T-helper 2 cell treated with Interferon-gamma antibody and Interleukin-4, amounts not matched to agents 5 μg/mL and 100 μg/mL, for 36 hours (primary cell): ENCODE measurements at regions not wholly inside any gene's neighbourhood (a gene's known extent, or its start where the extent isn't known, plus 50 kb on each side); places are given as distances from the start of the nearest gene placed in this dataset.

Experiments
- DNase-seq: peaks from one replicate; pipeline ENCODE4 v3.0.0; 2021; ENCODE audit warnings: low spot score
- H3K27ac Mint-ChIP-seq: one replicate; pipeline ENCODE4 v1.8.0; 2021; ENCODE audit warnings: mild to moderate bottlenecking, mixed read lengths
- H3K27me3 Mint-ChIP-seq: one replicate; pipeline ENCODE4 v1.8.0; 2021; ENCODE audit warnings: low read depth, mixed read lengths
- H3K36me3 Mint-ChIP-seq: one replicate; pipeline ENCODE4 v1.8.0; 2021; ENCODE audit warnings: low read depth, mixed read lengths
- H3K4me1 Mint-ChIP-seq: one replicate; pipeline ENCODE4 v1.8.0; 2021; ENCODE audit warnings: low read depth, mixed read lengths
- H3K4me3 Mint-ChIP-seq: one replicate; pipeline ENCODE4 v1.8.0; 2022; ENCODE audit warnings: mild to moderate bottlenecking, moderate library complexity, mixed read lengths
- H3K9me3 Mint-ChIP-seq: one replicate; pipeline ENCODE4 v1.8.0; 2021; ENCODE audit warnings: mixed read lengths

DNA sequence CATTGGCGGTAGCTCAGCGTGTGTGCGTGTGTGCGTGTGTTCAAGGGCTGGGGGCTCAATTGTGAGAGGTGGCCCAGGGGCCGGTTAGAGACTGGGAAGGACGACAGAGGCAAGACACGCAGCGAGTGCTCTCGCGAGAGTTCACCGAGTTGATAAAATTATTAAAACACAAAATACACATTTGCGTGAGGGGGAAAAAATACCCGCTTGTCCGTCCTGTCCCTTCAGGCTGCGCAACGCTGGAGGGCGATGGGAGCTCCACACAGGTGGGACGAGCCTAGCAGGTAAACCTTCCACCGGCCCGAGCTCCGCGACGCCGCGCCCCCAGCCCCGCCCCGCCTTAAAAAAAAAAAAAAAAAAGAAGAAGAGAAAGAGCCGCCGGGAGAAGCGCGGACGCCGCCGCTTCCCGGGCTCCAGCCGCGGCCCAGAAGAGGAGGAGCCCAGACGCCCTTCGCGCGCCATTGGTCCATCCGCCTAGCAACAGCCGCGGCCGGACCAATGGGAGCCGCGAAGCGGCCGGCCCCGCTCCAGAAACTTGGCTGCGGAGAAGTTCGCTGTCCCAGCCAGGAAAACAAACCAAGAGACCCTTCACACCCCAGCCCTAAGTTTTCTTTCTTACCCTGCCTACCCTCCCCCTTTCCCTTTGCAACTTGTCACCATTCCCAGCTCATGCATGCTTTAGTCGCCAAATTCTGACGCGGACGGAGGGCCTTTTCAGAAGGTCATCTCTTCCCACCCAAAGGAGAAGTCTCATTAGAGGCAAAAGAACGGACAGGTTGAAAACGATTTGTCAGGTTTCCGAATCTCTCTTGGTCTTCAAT, 169.9 kb upstream of the MAF start:
- no peaks in the 10 kb centered on the region for H3K9me3 Mint-ChIP-seq
- H3K27me3 Mint-ChIP-seq = peaks cover 23% of the 10 kb centered on the region
- no peaks in the 10 kb centered on the region for H3K36me3 Mint-ChIP-seq
- peak; percentile 76 for DNase-seq
- H3K4me1 Mint-ChIP-seq = peaks cover 30% of the 10 kb centered on the region
- peak overlapping the region; percentile 90 for H3K27ac Mint-ChIP-seq
- peak overlapping the region; percentile 89 for H3K4me3 Mint-ChIP-seq

DNA sequence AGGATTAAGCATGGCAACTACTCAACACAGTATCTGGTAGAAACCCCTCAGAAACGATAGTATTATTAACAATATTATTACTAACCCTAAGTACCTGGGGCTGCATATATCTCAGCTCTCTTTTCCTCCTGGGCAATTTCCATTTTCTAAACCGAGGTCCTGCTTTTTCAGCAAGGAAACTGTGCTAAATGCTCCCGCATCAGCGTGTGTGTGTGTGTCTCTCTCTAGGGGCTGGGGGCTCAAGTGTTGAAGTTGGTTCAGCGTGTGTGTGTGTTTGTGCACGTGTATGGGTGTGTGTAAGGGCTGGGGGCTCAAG, 169.3 kb upstream of the MAF start:
- H3K27me3 Mint-ChIP-seq = peaks cover 23% of the 10 kb centered on the region
- H3K36me3 Mint-ChIP-seq = no peaks in the 10 kb centered on the region
- peaks cover 30% of the 10 kb centered on the region for H3K4me1 Mint-ChIP-seq
- H3K27ac Mint-ChIP-seq = peak overlapping the region; percentile 90
- peak overlapping the region; percentile 89 for H3K4me3 Mint-ChIP-seq
- DNase-seq = no peak
- no peaks in the 10 kb centered on the region for H3K9me3 Mint-ChIP-seq

DNA sequence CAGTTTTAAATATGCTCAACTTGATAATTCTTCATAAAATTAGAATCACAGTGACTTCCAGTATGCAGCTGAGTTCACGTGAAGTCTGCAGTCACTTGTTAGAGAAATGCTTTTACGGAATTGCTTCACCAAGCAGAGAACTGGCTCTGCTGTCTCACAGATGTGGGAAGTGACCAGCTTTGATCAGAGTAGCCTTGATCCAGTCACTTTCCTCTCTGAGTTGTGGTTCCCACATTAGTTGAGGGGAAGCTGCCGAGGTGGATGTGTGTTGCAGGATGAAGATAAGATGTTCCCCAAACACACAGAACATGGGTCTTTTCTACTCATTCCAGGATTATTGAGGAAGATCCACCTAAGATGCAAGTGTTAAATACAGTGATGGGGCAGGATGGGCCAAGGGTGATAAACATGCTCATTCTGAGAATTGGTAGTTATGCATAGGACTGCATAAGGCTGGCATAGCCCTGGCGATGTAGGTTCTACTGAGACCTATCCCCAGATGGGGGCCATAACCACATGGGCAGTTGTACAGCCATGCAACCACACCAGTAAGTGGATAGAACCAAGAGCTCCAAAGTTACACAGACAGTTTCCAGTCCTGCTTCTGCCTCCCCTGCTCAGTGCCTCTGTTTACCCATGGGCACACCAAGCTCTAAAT, 168.9 kb upstream of the MAF start:
- Mint-ChIP-seq H3K27ac (no peak overlapping the region), H3K4me3 (peak overlapping the region; percentile 89), H3K4me1 (peaks cover 30% of the 10 kb centered on the region), H3K36me3 (no peaks in the 10 kb centered on the region), H3K27me3 (peaks cover 27% of the 10 kb centered on the region), H3K9me3 (no peaks in the 10 kb centered on the region)
- no peak for DNase-seq

DNA sequence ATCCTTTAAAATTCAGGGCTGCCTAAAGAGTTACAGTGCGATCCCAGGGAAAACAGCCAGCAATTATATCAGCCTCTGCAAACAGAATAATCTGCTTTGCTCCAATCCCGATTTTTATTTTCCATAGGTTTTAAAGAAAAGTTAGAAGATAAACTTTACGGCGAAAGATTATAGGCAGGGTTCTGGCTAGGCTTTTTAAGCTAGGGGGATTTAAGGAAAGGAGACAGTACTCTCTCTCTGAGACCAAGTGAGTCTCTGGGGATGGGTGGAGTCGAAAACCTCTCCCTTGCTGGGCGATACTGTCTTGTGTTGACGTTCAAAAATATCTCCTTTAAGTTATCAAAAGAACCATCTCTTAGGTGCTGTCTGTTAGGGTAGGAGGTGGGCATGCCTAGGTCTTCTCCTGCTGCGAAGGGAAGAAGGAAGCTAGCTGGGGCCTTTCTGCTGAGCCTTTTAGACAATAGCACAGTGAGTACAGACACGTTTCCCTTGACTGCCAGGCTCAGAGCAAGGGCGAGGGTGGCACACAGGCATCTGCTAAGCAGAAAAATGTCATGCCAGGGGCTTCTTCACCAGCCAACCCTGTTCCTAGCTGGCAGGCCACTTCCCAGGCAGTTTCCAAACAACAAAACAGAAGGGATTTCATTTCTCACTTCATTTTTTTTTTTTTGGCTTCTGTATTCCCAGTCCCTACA, 167.9 kb upstream of the MAF start:
- no peak for DNase-seq
- Mint-ChIP-seq H3K4me3 (peak overlapping the region; percentile 33), H3K9me3 (no peaks in the 10 kb centered on the region), H3K27me3 (peaks cover 23% of the 10 kb centered on the region), H3K27ac (peak overlapping the region; percentile 67), H3K4me1 (peaks cover 30% of the 10 kb centered on the region), H3K36me3 (no peaks in the 10 kb centered on the region)

DNA sequence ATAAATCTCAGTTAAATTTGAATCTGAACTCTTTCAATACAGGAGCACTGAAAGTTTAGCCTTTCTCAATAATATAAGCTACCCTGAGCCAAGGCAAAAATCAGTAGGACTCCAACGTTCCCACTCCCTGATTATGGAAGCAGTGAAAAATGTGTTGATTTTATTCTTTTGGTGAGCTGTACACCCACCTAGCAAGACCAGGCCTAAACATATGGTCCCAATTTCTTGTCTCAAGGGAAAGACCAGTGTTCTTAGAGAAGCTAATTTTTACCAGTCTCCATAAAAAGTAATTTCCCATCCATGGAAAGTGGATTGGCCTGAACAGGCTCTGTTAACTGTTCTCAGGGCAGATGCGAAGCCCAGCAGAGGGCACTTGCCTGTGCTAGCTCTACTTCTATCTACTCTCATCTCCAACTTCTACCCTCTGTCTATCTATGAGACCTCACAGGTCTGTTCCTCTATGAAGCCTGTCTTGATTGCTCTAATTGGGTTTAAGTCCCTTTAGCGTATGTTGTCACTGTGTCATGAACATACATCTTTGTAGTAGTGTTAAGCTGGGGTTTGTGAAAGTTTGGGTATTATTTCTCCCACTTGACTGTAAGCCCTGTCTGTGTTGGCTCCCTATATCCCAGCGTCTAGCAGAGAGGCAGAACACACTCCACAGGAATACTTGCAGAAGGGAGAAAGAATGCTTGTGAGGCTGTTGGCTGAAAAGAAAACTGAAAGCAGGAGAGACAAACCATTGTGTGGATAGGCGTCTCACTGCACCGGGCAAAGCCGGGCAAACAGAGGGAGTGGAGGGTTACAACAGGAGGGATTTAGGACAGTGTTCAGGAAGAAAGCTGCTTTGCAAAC, 167.1 kb upstream of the MAF start:
- Mint-ChIP-seq H3K4me3 (peak overlapping the region; percentile 33), H3K9me3 (no peaks in the 10 kb centered on the region), H3K4me1 (peaks cover 30% of the 10 kb centered on the region), H3K27ac (peak overlapping the region; percentile 18), H3K36me3 (no peaks in the 10 kb centered on the region), H3K27me3 (peaks cover 25% of the 10 kb centered on the region)
- no peak for DNase-seq

DNA sequence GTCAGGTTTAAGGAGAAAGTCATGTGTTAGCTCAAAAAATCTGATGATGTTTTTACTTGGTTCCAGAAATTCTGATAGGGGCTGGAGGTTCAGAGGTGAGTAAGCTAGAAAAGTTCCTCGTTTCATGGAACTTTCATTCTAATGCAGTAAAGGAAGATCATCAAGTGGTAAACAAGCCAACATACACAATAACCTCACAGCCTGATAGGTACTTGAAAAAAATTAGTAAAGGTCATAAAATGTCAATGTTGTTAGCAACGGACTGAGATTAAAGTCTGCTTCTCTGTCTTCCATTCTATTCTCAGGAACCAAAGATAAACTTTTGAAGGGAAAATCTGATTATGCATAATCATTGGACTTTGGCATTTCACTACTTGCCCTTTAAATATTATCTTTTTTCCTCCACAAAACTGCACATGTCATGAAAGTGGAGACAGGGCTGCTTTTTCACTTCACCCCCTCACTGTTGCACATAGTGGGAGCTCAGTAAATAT, 165.4 kb upstream of the MAF start:
- H3K36me3 Mint-ChIP-seq = peaks cover 1% of the 10 kb centered on the region
- no peak overlapping the region for H3K27ac Mint-ChIP-seq
- no peak overlapping the region for H3K4me3 Mint-ChIP-seq
- peaks cover 23% of the 10 kb centered on the region for H3K27me3 Mint-ChIP-seq
- H3K9me3 Mint-ChIP-seq = no peaks in the 10 kb centered on the region
- H3K4me1 Mint-ChIP-seq = peaks cover 28% of the 10 kb centered on the region
- DNase-seq = no peak

DNA sequence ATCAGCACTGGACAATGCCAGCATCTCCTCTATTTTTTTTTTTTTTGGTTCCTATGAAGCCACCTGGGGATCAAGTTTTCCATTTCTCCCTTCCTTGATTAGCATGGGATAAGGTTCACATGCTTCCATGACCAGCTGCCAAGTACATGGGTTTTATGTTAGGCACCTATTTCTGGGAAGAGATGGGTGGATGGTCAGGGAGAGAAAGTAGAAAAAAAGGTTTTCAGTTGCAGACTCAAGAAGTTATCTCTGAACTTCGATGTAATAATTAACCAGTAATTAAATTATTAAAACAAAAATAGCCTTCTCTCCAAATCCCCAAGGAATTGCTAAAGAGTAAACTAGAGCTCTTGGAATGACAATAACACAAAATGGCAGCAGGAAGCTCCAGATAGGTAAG, 164.9 kb upstream of the MAF start:
- peaks cover 20% of the 10 kb centered on the region for H3K27me3 Mint-ChIP-seq
- H3K4me3 Mint-ChIP-seq = no peak overlapping the region
- no peaks in the 10 kb centered on the region for H3K9me3 Mint-ChIP-seq
- no peak for DNase-seq
- H3K36me3 Mint-ChIP-seq = peaks cover 1% of the 10 kb centered on the region
- no peak overlapping the region for H3K27ac Mint-ChIP-seq
- H3K4me1 Mint-ChIP-seq = peaks cover 24% of the 10 kb centered on the region

DNA sequence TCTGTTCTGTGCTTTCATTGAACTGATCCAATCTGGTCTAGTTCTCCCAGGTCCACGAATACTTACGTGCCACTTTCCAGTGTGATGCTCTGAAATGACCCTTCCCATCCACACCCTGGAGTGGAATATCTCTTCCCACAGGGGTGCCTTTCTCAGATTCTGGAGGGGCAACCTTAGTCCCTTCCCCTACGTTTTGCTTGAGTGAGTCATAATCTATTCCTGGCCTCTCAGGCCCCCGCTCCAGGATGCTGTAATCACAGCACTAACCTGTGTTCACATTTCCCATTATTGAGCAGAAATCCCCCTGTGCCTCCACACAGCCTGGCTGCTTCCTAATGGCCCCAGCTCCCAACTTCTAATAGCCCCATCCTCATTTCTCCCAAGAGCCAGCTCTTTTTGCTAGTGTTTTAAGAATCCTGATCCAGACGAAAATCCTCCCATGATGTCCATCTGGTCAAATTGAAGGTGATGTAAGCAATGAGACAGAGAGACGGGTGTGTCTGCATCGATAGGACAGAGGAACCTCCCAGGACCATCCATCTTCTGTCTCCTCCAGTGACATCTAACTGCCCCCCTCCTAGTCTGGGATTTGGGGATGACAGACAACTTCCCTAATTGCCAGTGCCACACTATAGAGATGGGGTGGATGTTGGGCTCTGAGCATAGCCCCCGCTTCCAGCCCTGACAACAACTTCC, 164.0 kb upstream of the MAF start:
- H3K36me3 Mint-ChIP-seq = peaks cover 1% of the 10 kb centered on the region
- peaks cover 20% of the 10 kb centered on the region for H3K27me3 Mint-ChIP-seq

DNA sequence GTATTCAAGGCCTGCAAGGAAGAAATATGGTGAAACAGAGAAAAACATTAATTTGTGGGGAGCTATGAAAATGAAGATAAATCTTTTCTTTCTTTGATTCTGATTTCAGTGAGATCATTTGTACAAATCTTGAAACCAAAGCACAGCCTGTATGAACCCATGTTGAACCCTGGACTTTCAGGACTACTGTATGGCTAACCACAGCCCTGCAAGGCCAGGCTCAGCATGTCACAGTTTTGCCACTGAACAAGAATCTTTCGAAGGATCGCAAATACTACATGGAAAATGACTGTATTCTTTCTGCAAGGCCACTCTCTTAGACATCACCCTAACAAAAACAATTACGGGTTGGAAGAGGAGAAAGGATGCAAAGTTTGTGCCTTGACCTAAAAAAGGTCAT, 161.7 kb upstream of the MAF start:
- H3K4me3 Mint-ChIP-seq = no peak overlapping the region
- no peak overlapping the region for H3K27ac Mint-ChIP-seq
- H3K4me1 Mint-ChIP-seq = peaks cover 6% of the 10 kb centered on the region
- peaks cover 1% of the 10 kb centered on the region for H3K36me3 Mint-ChIP-seq
- peaks cover 20% of the 10 kb centered on the region for H3K27me3 Mint-ChIP-seq
- H3K9me3 Mint-ChIP-seq = no peaks in the 10 kb centered on the region
- DNase-seq = no peak

More for the DNA sequence above, 164.0 kb upstream of the MAF start:
- peaks cover 24% of the 10 kb centered on the region for H3K4me1 Mint-ChIP-seq
- no peak for DNase-seq
- no peak overlapping the region for H3K4me3 Mint-ChIP-seq
- no peaks in the 10 kb centered on the region for H3K9me3 Mint-ChIP-seq
- no peak overlapping the region for H3K27ac Mint-ChIP-seq

DNA sequence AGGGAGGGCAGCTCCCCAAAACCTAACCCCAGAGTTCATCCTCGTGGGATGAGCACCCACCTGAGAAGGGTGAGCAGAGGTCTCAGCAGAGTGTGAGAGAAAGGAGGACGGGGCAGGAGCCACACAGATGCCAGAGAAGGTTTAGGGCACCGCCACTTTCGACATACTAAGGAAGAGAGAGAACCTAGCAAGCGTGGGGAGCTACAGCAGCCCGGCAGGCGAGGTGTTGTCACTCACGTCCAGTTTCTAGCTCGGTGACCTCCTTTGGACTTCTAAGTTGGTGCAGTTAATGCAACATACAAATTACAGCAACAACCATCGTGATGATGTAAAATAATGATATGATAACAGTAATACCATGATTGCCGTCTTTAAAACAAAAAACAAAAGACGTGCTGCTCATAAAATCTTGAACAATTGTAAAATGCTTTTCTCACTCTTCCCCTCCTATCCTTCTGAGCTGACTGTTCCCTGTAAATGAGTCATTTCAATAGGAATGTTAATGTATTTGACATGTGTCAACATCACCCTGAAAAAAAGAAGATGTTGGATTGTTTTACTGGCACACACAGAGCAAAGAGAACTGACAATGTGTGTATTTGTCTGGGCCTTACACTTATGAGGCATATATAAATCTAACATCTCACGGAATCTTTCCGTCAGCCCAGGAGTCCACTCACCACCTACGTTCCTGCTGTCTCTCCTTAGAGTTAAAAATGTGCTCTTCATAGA, 158.2 kb upstream of the MAF start:
- peaks cover 5% of the 10 kb centered on the region for H3K36me3 Mint-ChIP-seq
- H3K4me3 Mint-ChIP-seq = no peak overlapping the region
- H3K27ac Mint-ChIP-seq = no peak overlapping the region
- DNase-seq = no peak
- peaks cover 28% of the 10 kb centered on the region for H3K4me1 Mint-ChIP-seq
- no peaks in the 10 kb centered on the region for H3K9me3 Mint-ChIP-seq
- peaks cover 5% of the 10 kb centered on the region for H3K27me3 Mint-ChIP-seq

DNA sequence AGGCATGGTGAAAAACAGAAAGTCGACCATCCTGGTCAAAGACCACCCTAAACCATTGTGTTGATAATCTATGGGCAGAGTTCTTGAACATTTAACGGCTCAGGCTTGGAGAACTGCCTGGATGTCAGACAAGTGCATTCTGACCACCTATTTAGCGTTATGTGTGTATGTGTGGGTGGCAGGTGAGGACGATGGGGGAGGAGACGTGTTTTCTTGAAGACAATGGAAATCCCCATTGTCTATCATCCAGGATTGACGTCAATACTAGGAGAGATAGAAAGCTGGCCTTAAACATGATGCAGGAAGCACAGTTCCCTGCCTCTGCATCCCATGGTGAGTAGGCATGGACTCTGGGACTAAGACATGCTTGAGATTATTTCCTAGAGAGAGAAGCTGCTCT, 157.4 kb upstream of the MAF start:
- no peaks in the 10 kb centered on the region for H3K9me3 Mint-ChIP-seq
- H3K27ac Mint-ChIP-seq = no peak overlapping the region
- no peak for DNase-seq
- peaks cover 30% of the 10 kb centered on the region for H3K4me1 Mint-ChIP-seq
- H3K36me3 Mint-ChIP-seq = peaks cover 5% of the 10 kb centered on the region
- no peak overlapping the region for H3K4me3 Mint-ChIP-seq
- peaks cover 9% of the 10 kb centered on the region for H3K27me3 Mint-ChIP-seq

DNA sequence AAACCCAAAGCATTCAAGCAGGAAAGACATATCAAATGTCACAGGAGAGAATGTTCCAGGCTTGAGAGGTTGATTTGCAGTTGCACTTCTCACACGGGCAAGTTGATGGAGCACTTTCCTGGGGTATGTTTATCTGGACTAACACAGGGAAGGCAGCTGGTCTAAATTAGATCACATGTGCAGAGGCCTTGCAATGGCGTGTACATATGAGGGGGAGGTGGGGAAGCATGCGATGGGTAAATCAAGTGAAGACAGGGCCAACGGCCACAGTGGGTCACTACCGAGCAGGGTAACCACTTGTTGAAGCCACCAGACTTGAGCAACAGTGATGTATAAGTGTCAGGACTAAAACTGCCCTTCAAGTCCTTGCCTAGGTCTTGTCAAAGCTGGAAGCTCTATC, 156.6 kb upstream of the MAF start:
- Mint-ChIP-seq H3K36me3 (peaks cover 5% of the 10 kb centered on the region), H3K27me3 (peaks cover 10% of the 10 kb centered on the region), H3K27ac (no peak overlapping the region), H3K4me1 (peaks cover 30% of the 10 kb centered on the region), H3K9me3 (no peaks in the 10 kb centered on the region), H3K4me3 (no peak overlapping the region)
- DNase-seq = no peak
